Uterus (tissue), 3 donors: ENCODE measurements at regions not wholly inside any gene's neighbourhood (a gene's known extent, or its start where the extent isn't known, plus 50 kb on each side); places are given as distances from the start of the nearest gene placed in this dataset.

Experiments
- DNase-seq, 2 donors: peaks; one replicate each; pipeline ENCODE4 v3.0.0-alpha.2; 2019 to 2020
- H3K27ac ChIP-seq, 2 donors: fragments of 200-600 bp; sonication (generic); 1 replicate in 1 of 2; 2 replicates in 1 of 2; pipeline ENCODE4 v1.5.1; 2016 to 2018
- H3K27me3 ChIP-seq, 2 donors: fragments of 200-600 bp; sonication (generic); one replicate each; pipeline ENCODE4 v1.5.1; 2018 to 2019; ENCODE audit warnings: control low read depth in 1 of 2
- H3K36me3 ChIP-seq, 2 donors: fragments of 200-600 bp; sonication (generic); one replicate each; pipeline ENCODE4 v1.5.1; 2019; ENCODE audit warnings: control low read depth in 1 of 2
- H3K4me1 ChIP-seq, 2 donors: fragments of 200-600 bp; sonication (generic); one replicate each; pipeline ENCODE4 v1.5.1; 2018 to 2019; ENCODE audit warnings: control low read depth in 1 of 2
- H3K4me3 ChIP-seq, 2 donors: fragments of 200-600 bp; sonication (generic); 1 replicate in 1 of 2; 2 replicates in 1 of 2; pipeline ENCODE4 v1.5.1; 2018 to 2019; ENCODE audit warnings: mild to moderate bottlenecking in 1 of 2
- H3K9me3 ChIP-seq, 2 donors: fragments of 200-600 bp; sonication (generic); one replicate each; pipeline ENCODE4 v1.5.1; 2019; ENCODE audit warnings: control low read depth in 1 of 2
- POLR2A ChIP-seq, 2 donors: fragments of 450-650 bp; IDR thresholded peaks; one replicate each; pipeline ENCODE4 v1.6.1; 2016; ENCODE audit warnings: antibody characterized with exemption in 2 of 2, mild to moderate bottlenecking in 1 of 2, moderate library complexity in 1 of 2
- intact Hi-C: fragments of 100-400 bp; cut with DNase I; formaldehyde crosslinking; loops from one replicate; pipeline ENCODE4 v1.15.1; 2023; ENCODE audit warnings: low total_unique reads
- TF ChIP-seq, protein P1 (sequence below), 4 experiments: fragments of 200-600 bp in 2 of 4; fragments of 450-650 bp in 2 of 4; sonication (generic) in 2 of 4; IDR thresholded peaks; one replicate each; pipeline ENCODE4 v1.5.1; 2016 to 2019; ENCODE audit warnings: antibody characterized with exemption in 4 of 4, mild to moderate bottlenecking in 2 of 4, moderate library complexity in 1 of 4
- donor health status: DM: yes; HTN: yes; CAD: no.

DNA sequence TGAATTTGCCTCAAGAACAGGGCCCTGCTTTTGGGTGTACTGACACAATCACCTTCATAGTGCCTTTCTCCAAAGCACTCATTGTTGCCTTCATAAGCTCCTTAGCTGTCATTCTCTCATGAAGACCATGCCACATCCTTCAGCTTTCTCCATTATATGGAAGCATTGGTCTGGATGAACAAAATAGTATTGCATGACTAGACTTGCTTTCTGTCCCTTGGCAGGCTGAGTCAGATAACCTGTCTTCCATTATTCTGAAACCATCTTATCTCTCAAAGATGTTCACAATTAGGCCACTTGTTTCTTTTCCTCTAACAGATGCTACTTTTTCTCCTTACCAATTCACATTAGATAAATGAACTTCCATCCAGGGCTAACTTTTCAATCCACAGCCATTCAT lies 297.9 kb downstream of the IRX1 start:
- no peak for DNase-seq
- no peak for TF ChIP-seq POLR2A (IDR thresholded peaks at IDR 0.05)
- TF ChIP-seq, protein P1, sequence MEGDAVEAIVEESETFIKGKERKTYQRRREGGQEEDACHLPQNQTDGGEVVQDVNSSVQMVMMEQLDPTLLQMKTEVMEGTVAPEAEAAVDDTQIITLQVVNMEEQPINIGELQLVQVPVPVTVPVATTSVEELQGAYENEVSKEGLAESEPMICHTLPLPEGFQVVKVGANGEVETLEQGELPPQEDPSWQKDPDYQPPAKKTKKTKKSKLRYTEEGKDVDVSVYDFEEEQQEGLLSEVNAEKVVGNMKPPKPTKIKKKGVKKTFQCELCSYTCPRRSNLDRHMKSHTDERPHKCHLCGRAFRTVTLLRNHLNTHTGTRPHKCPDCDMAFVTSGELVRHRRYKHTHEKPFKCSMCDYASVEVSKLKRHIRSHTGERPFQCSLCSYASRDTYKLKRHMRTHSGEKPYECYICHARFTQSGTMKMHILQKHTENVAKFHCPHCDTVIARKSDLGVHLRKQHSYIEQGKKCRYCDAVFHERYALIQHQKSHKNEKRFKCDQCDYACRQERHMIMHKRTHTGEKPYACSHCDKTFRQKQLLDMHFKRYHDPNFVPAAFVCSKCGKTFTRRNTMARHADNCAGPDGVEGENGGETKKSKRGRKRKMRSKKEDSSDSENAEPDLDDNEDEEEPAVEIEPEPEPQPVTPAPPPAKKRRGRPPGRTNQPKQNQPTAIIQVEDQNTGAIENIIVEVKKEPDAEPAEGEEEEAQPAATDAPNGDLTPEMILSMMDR (IDR thresholded peaks at IDR 0.05): no peak
- intact Hi-C loops: no loop called here
- H3K4me1 ChIP-seq: no peaks in the 10 kb centered on the region
- H3K27me3 ChIP-seq: no peaks in the 10 kb centered on the region
- H3K27ac ChIP-seq: no peak overlapping the region
- H3K9me3 ChIP-seq: no peaks in the 10 kb centered on the region
- no peak overlapping the region for H3K4me3 ChIP-seq
- H3K36me3 ChIP-seq: no peaks in the 10 kb centered on the region

DNA sequence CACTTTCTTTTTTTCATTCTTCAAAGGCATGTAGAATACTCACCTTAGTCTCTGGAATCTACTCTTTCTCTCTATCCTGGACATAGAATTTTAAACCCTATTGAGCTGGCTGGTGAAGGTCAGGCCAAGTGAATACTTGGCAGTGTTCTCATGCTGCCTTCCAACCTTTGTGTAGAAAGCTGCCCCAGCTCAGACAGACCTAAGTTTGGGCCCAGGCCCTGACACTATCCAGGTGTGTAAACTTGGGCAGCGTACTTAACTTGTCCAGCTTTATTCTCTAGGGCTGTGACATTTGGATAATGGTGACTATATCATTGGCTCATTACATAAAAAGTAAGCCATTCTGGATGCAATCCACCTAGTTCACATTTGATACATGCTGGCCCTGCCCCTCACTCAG lies 298.3 kb downstream of the IRX1 start:
- Histone ChIP-seq H3K9me3 (no peaks in the 10 kb centered on the region), H3K36me3 (no peaks in the 10 kb centered on the region), H3K27me3 (no peaks in the 10 kb centered on the region), H3K4me1 (no peaks in the 10 kb centered on the region), H3K27ac (no peak overlapping the region), H3K4me3 (no peak overlapping the region)
- DNase-seq: no peak
- intact Hi-C loops: no loop called here
- TF ChIP-seq, protein P1 (IDR thresholded peaks at IDR 0.05): no peak
- TF ChIP-seq POLR2A (IDR thresholded peaks at IDR 0.05): no peak

DNA sequence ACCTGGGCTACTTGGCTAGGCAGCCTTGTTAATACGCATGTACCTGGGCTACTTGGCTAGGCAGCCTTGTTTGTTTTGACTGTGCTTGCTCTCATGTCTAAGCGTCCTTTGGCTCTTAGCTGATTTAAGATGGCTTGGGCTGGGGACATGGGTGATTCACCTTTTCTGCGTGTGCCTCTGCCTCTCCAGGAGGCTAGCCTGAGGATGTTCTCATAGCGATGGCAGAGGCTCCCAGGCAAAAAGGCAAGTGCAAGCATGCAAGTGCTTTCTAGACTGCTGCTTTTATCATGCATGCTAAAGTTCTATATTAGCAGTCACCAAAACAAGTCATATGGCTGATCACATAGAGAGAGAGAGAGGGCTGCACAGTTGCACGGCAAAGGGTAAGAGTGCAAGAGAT lies 300.5 kb downstream of the IRX1 start:
- no peaks in the 10 kb centered on the region for H3K27me3 ChIP-seq
- no peak for DNase-seq
- TF ChIP-seq, protein P1 (IDR thresholded peaks at IDR 0.05): no peak
- no peak for TF ChIP-seq POLR2A (IDR thresholded peaks at IDR 0.05)
- H3K36me3 ChIP-seq: no peaks in the 10 kb centered on the region
- H3K27ac ChIP-seq: no peak overlapping the region
- intact Hi-C loops: no loop called here
- no peaks in the 10 kb centered on the region for H3K4me1 ChIP-seq
- H3K9me3 ChIP-seq: no peaks in the 10 kb centered on the region
- H3K4me3 ChIP-seq: no peak overlapping the region

DNA sequence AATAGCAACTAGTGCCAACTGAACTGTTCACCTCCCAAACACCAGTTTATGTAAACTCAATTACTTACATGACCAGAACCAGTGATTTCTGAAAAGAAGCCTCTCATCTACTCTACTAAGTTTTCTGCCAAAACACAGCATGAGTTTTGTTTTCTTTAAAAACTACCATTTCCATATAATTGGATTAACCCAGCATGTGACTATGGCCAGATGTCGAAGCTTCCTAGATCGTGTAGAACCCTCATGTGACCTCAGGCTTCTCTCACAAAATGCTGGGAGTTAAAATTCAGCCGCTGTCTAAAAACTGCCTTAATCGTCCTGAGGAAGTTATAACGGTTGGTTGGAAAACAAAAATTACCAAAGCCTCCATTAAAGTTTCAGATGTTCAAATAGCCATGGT lies 303.5 kb downstream of the IRX1 start:
- Histone ChIP-seq H3K27ac (no peak overlapping the region), H3K4me1 (no peaks in the 10 kb centered on the region)
- intact Hi-C loops: no loop called here

DNA sequence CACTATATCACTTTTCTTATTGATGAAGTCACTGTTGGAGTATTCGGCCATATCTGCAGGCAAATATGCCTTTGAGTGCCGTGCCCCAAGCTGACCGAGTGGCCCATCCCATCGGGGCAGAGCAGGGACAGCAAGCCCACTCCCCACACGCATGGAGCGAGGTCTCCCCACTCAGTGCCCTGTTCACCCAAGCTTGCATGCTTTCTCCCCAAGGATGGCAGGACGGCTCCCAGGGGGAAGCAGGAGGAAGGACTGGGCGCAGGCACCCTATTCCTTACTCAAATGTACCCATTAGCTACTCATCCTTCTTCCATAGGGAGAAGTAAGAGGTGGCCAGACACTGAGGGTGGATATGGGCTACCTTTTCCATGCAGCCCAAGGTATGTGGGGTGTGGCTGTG lies 309.0 kb downstream of the IRX1 start:
- H3K27ac ChIP-seq: no peak overlapping the region
- intact Hi-C loops: no loop called here
- TF ChIP-seq, protein P1 (IDR thresholded peaks at IDR 0.05): no peak
- TF ChIP-seq POLR2A (IDR thresholded peaks at IDR 0.05): no peak
- H3K4me3 ChIP-seq: no peak overlapping the region
- no peaks in the 10 kb centered on the region for H3K27me3 ChIP-seq
- no peaks in the 10 kb centered on the region for H3K36me3 ChIP-seq
- no peak for DNase-seq
- H3K9me3 ChIP-seq: no peaks in the 10 kb centered on the region
- H3K4me1 ChIP-seq: no peaks in the 10 kb centered on the region

More for the DNA sequence above, 303.5 kb downstream of the IRX1 start:
- Histone ChIP-seq H3K27me3 (no peaks in the 10 kb centered on the region), H3K36me3 (no peaks in the 10 kb centered on the region), H3K4me3 (no peak overlapping the region), H3K9me3 (no peaks in the 10 kb centered on the region)
- no peak for TF ChIP-seq POLR2A (IDR thresholded peaks at IDR 0.05)
- TF ChIP-seq, protein P1 (IDR thresholded peaks at IDR 0.05): no peak
- DNase-seq: no peak
